ENCODE measurements at regions not wholly inside any gene's neighbourhood (a gene's known extent, or its start where the extent isn't known, plus 50 kb on each side); places are given as distances from the start of the nearest gene placed in this dataset.

- no peak overlapping the region for H3K27ac ChIP-seq (ENCODE audit: low read depth in 2 of 2, low read length in 2 of 2)
- intact Hi-C loops (cut with DNase I): no loop called here
- no peaks in the 10 kb centered on the region for H3K27me3 ChIP-seq (ENCODE audit: control insufficient read depth, insufficient read depth, low read length)
- H3K9ac ChIP-seq (ENCODE audit: low read length in 3 of 3): no peak overlapping the region
- no peak for TF ChIP-seq CTCF (IDR thresholded peaks at IDR 0.05; ENCODE audit: borderline replicate concordance, extremely low read depth, insufficient read depth)
- H3K9me3 ChIP-seq (ENCODE audit: control insufficient read depth in 2 of 3, insufficient read depth in 1 of 3, low read length in 3 of 3): no peaks in the 10 kb centered on the region
- DNase-seq: no peak
- H3K4me1 ChIP-seq (ENCODE audit: control insufficient read depth in 2 of 3, insufficient read depth in 2 of 3, low read depth in 1 of 3, low read length in 3 of 3): no peaks in the 10 kb centered on the region
- no peaks in the 10 kb centered on the region for H3K36me3 ChIP-seq (ENCODE audit: control insufficient read depth in 2 of 3, insufficient read depth in 3 of 3, low read length in 3 of 3)
- H3K4me3 ChIP-seq (ENCODE audit: low read length in 3 of 3): no peak overlapping the region
- no peak for FAIRE-seq
Measured at GRCh38 chr2:136436936-136437335, 319.0 kb upstream of the CXCR4 start.

- Histone ChIP-seq H3K4me1 (ENCODE audit: control insufficient read depth in 2 of 3, insufficient read depth in 2 of 3, low read depth in 1 of 3, low read length in 3 of 3) (no peaks in the 10 kb centered on the region), H3K27ac (ENCODE audit: low read depth in 2 of 2, low read length in 2 of 2) (no peak overlapping the region), H3K9me3 (ENCODE audit: control insufficient read depth in 2 of 3, insufficient read depth in 1 of 3, low read length in 3 of 3) (no peaks in the 10 kb centered on the region), H3K4me3 (ENCODE audit: low read length in 3 of 3) (no peak overlapping the region), H3K9ac (ENCODE audit: low read length in 3 of 3) (no peak overlapping the region), H3K36me3 (ENCODE audit: control insufficient read depth in 2 of 3, insufficient read depth in 3 of 3, low read length in 3 of 3) (no peaks in the 10 kb centered on the region), H3K27me3 (ENCODE audit: control insufficient read depth, insufficient read depth, low read length) (no peaks in the 10 kb centered on the region)
- DNase-seq: no peak
- intact Hi-C loops (cut with DNase I): no loop called here
- FAIRE-seq: no peak
- no peak for TF ChIP-seq CTCF (IDR thresholded peaks at IDR 0.05; ENCODE audit: borderline replicate concordance, extremely low read depth, insufficient read depth)
Measured at GRCh38 chr2:136434251-136434715, 316.3 kb upstream of the CXCR4 start.

- Histone ChIP-seq H3K4me1 (ENCODE audit: control insufficient read depth in 2 of 3, insufficient read depth in 2 of 3, low read depth in 1 of 3, low read length in 3 of 3) (no peaks in the 10 kb centered on the region), H3K9ac (ENCODE audit: low read length in 3 of 3) (no peak overlapping the region), H3K27me3 (ENCODE audit: control insufficient read depth, insufficient read depth, low read length) (no peaks in the 10 kb centered on the region), H3K9me3 (ENCODE audit: control insufficient read depth in 2 of 3, insufficient read depth in 1 of 3, low read length in 3 of 3) (no peaks in the 10 kb centered on the region), H3K36me3 (ENCODE audit: control insufficient read depth in 2 of 3, insufficient read depth in 3 of 3, low read length in 3 of 3) (no peaks in the 10 kb centered on the region), H3K4me3 (ENCODE audit: low read length in 3 of 3) (no peak overlapping the region), H3K27ac (ENCODE audit: low read depth in 2 of 2, low read length in 2 of 2) (no peak overlapping the region)
- no peak for TF ChIP-seq CTCF (IDR thresholded peaks at IDR 0.05; ENCODE audit: borderline replicate concordance, extremely low read depth, insufficient read depth)
- DNase-seq (no peak), FAIRE-seq (no peak)
- intact Hi-C loops (cut with DNase I): no loop called here
Measured at GRCh38 chr2:136433261-136433660, 315.3 kb upstream of the CXCR4 start.

- Histone ChIP-seq H3K4me3 (ENCODE audit: low read length in 3 of 3) (peak overlapping the region in 1 of 3 donors; percentile 53), H3K36me3 (ENCODE audit: control insufficient read depth in 2 of 3, insufficient read depth in 3 of 3, low read length in 3 of 3) (no peaks in the 10 kb centered on the region), H3K9ac (ENCODE audit: low read length in 3 of 3) (no peak overlapping the region), H3K27me3 (ENCODE audit: control insufficient read depth, insufficient read depth, low read length) (peaks cover 2% of the 10 kb centered on the region), H3K9me3 (ENCODE audit: control insufficient read depth in 2 of 3, insufficient read depth in 1 of 3, low read length in 3 of 3) (no peaks in the 10 kb centered on the region), H3K4me1 (ENCODE audit: control insufficient read depth in 2 of 3, insufficient read depth in 2 of 3, low read depth in 1 of 3, low read length in 3 of 3) (peaks cover 0 to 2% (median 0%) of the 10 kb centered on the region in 3 donors), H3K27ac (ENCODE audit: low read depth in 2 of 2, low read length in 2 of 2) (no peak overlapping the region)
- FAIRE-seq: no peak
- TF ChIP-seq CTCF (IDR thresholded peaks at IDR 0.05; ENCODE audit: borderline replicate concordance, extremely low read depth, insufficient read depth): no peak
- intact Hi-C loops (cut with DNase I): no loop called here
- no peak for DNase-seq
Measured at GRCh38 chr2:136424112-136424511, 306.2 kb upstream of the CXCR4 start.

Data from kidney (tissue), 13 donors.